BLaER1 (cell line): ENCODE measurements at regions not wholly inside any gene's neighbourhood (a gene's known extent, or its start where the extent isn't known, plus 50 kb on each side); places are given as distances from the start of the nearest gene placed in this dataset.

Experiments
- H3K27ac ChIP-seq: shearing (Covaris generic); formaldehyde crosslinking; 2 replicates; pipeline ENCODE4 v1.8.1; 2022
- H3K27me3 ChIP-seq: shearing (Covaris generic); formaldehyde crosslinking; 2 replicates; pipeline ENCODE4 v1.8.1; 2022
- H3K36me3 ChIP-seq: shearing (Covaris generic); formaldehyde crosslinking; 2 replicates; pipeline ENCODE4 v1.8.1; 2022
- H3K4me1 ChIP-seq: shearing (Covaris generic); formaldehyde crosslinking; 2 replicates; pipeline ENCODE4 v1.8.1; 2022
- H3K4me2 ChIP-seq: shearing (Covaris generic); formaldehyde crosslinking; 2 replicates; pipeline ENCODE4 v1.8.1; 2022
- H3K4me3 ChIP-seq: shearing (Covaris generic); formaldehyde crosslinking; 2 replicates; pipeline ENCODE4 v1.8.1; 2022
- H3K9ac ChIP-seq: shearing (Covaris generic); formaldehyde crosslinking; 2 replicates; pipeline ENCODE4 v1.8.1; 2022
- H3K9me3 ChIP-seq: shearing (Covaris generic); formaldehyde crosslinking; 2 replicates; pipeline ENCODE4 v1.8.1; 2022
- H4K20me1 ChIP-seq: shearing (Covaris generic); formaldehyde crosslinking; 2 replicates; pipeline ENCODE4 v1.8.1; 2022
- Cebpa-rat ChIP-seq: shearing (Covaris generic); IDR thresholded peaks from 2 replicates; pipeline ENCODE4 v1.8.1; 2022

DNA sequence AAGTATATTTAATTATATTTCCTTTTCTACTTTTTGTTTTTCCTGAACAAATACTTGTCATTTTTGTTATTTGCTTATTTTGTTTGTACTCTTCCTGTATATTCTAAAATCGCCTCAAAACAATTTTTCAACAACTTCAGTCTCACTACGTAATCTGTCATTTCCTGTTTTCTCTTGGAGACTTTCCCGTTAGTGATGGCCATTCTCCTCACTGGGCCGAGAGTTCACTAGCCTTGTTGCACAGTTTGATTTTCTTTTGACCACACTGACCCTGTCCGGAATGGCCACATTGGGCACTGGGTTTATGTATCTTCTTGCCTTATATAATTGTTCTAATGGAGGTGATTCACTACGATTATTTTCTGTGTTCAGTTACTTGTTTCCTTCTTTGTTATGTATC is 726.1 kb downstream of the FAM181B start:
- no peaks in the 10 kb centered on the region for H4K20me1 ChIP-seq
- no peaks in the 10 kb centered on the region for H3K27me3 ChIP-seq
- no peaks in the 10 kb centered on the region for H3K9me3 ChIP-seq
- H3K4me3 ChIP-seq, result no peak overlapping the region
- no peaks in the 10 kb centered on the region for H3K36me3 ChIP-seq
- H3K9ac ChIP-seq, result no peak overlapping the region
- no peak overlapping the region for H3K4me2 ChIP-seq
- H3K27ac ChIP-seq, result no peak overlapping the region
- TF ChIP-seq Cebpa-rat, result no peak
- H3K4me1 ChIP-seq, result no peaks in the 10 kb centered on the region

- no peak for TF ChIP-seq Cebpa-rat
- Histone ChIP-seq H3K4me1 (no peaks in the 10 kb centered on the region), H3K9me3 (no peaks in the 10 kb centered on the region), H3K9ac (no peak overlapping the region), H3K27me3 (no peaks in the 10 kb centered on the region), H3K4me2 (no peak overlapping the region), H3K36me3 (no peaks in the 10 kb centered on the region), H3K27ac (no peak overlapping the region), H3K4me3 (no peak overlapping the region), H4K20me1 (no peaks in the 10 kb centered on the region)
Observed at GRCh38 chr11:82004537-82005213, 729.0 kb downstream of the FAM181B start.

- H3K36me3 ChIP-seq, result no peaks in the 10 kb centered on the region
- TF ChIP-seq Cebpa-rat, result no peak
- H3K9ac ChIP-seq, result no peak overlapping the region
- no peaks in the 10 kb centered on the region for H3K4me1 ChIP-seq
- no peak overlapping the region for H3K4me3 ChIP-seq
- no peaks in the 10 kb centered on the region for H3K27me3 ChIP-seq
- no peaks in the 10 kb centered on the region for H4K20me1 ChIP-seq
- no peaks in the 10 kb centered on the region for H3K9me3 ChIP-seq
- no peak overlapping the region for H3K27ac ChIP-seq
- no peak overlapping the region for H3K4me2 ChIP-seq
Observed at GRCh38 chr11:82003671-82004515, 729.8 kb downstream of the FAM181B start.

DNA sequence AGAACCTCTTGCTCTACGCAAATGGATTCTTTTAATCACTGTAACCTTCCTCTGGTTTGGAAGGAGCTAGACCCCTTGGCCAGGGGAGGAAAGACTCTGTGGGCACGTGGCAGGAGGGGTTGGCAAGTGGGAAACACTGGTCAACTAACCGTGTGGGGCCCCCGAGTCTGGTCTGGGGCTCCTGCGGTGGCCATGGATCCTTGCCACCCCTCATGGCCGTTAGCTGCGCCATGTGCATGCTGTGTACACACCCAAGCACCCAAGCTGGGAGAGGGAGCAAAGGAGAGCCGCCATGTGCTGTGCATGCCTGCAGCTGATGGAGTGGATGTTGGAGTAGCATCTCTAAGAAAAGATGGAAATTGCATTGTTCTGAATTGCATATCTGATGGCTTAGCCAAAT is 730.6 kb downstream of the FAM181B start:
- Histone ChIP-seq H3K27ac (no peak overlapping the region), H3K36me3 (no peaks in the 10 kb centered on the region), H3K4me2 (no peak overlapping the region), H3K4me1 (no peaks in the 10 kb centered on the region), H3K9ac (no peak overlapping the region), H3K27me3 (no peaks in the 10 kb centered on the region), H4K20me1 (no peaks in the 10 kb centered on the region), H3K9me3 (no peaks in the 10 kb centered on the region), H3K4me3 (no peak overlapping the region)
- TF ChIP-seq Cebpa-rat, result no peak

GRCh38 chr11:81995889-81996288 is 737.8 kb downstream of the FAM181B start:
- H3K9me3 ChIP-seq, result peaks cover 5% of the 10 kb centered on the region; the same call in 1 of the 2 replicates
- H3K27ac ChIP-seq, result no peak overlapping the region
- no peaks in the 10 kb centered on the region for H3K36me3 ChIP-seq
- no peaks in the 10 kb centered on the region for H4K20me1 ChIP-seq
- H3K4me1 ChIP-seq, result no peaks in the 10 kb centered on the region
- H3K27me3 ChIP-seq, result no peaks in the 10 kb centered on the region; the same call in 1 of the 2 replicates
- no peak overlapping the region for H3K9ac ChIP-seq
- no peak overlapping the region for H3K4me3 ChIP-seq
- TF ChIP-seq Cebpa-rat, result no peak
- H3K4me2 ChIP-seq, result no peak overlapping the region

DNA sequence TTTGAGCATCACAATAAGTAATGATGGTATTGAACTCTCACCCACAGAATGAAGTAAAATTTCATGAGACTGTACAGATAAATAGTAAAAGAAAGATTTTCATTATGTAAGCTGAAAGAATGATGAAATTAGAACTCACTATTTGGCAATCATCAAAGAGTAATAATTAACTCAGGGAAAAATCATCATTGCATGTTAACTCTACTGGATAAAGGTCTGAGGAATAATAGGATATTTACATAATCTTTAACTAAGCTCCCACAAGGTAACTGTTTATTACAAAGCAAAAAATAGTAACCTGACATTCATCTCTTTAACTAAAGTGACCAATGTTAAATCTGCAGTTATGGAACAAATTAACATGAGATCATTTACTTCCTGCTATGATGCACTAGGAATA is 739.9 kb downstream of the FAM181B start:
- Histone ChIP-seq H3K9me3 (peaks cover 15% of the 10 kb centered on the region; the same call in 1 of the 2 replicates), H3K27ac (no peak overlapping the region), H3K4me3 (no peak overlapping the region), H3K9ac (no peak overlapping the region), H3K4me2 (no peak overlapping the region), H3K27me3 (no peaks in the 10 kb centered on the region; the same call in 1 of the 2 replicates), H3K4me1 (no peaks in the 10 kb centered on the region), H4K20me1 (no peaks in the 10 kb centered on the region), H3K36me3 (no peaks in the 10 kb centered on the region)
- TF ChIP-seq Cebpa-rat, result no peak

GRCh38 chr11:81990659-81991443 is 742.8 kb downstream of the FAM181B start:
- Histone ChIP-seq H3K27ac (no peak overlapping the region), H3K9me3 (peaks cover 25% of the 10 kb centered on the region), H3K9ac (no peak overlapping the region), H3K4me2 (no peak overlapping the region), H4K20me1 (no peaks in the 10 kb centered on the region), H3K4me1 (no peaks in the 10 kb centered on the region), H3K4me3 (no peak overlapping the region), H3K36me3 (no peaks in the 10 kb centered on the region), H3K27me3 (no peaks in the 10 kb centered on the region; the same call in 1 of the 2 replicates)
- TF ChIP-seq Cebpa-rat, result no peak

GRCh38 chr11:81989093-81989492 is 744.6 kb downstream of the FAM181B start:
- Histone ChIP-seq H3K27ac (no peak overlapping the region), H3K9me3 (peaks cover 25% of the 10 kb centered on the region), H3K4me2 (no peak overlapping the region), H3K27me3 (no peaks in the 10 kb centered on the region), H3K9ac (no peak overlapping the region), H3K4me1 (no peaks in the 10 kb centered on the region), H3K36me3 (no peaks in the 10 kb centered on the region), H3K4me3 (no peak overlapping the region), H4K20me1 (no peaks in the 10 kb centered on the region)
- no peak for TF ChIP-seq Cebpa-rat

GRCh38 chr11:81987829-81988472 is 745.7 kb downstream of the FAM181B start:
- H3K4me3 ChIP-seq, result no peak overlapping the region
- no peaks in the 10 kb centered on the region for H4K20me1 ChIP-seq
- TF ChIP-seq Cebpa-rat, result no peak
- no peak overlapping the region for H3K9ac ChIP-seq
- no peaks in the 10 kb centered on the region for H3K4me1 ChIP-seq
- H3K4me2 ChIP-seq, result no peak overlapping the region
- H3K27me3 ChIP-seq, result no peaks in the 10 kb centered on the region
- H3K27ac ChIP-seq, result no peak overlapping the region
- no peaks in the 10 kb centered on the region for H3K36me3 ChIP-seq
- peaks cover 25% of the 10 kb centered on the region for H3K9me3 ChIP-seq
